A549 (cell line): ENCODE measurements at regions not wholly inside any gene's neighbourhood (a gene's known extent, or its start where the extent isn't known, plus 50 kb on each side); places are given as distances from the start of the nearest gene placed in this dataset.
A peak's percentile ranks its signal among the peaks of the same experiment; 100 is the strongest.
"Not testable (repeated sequence)": the region's sequence is repeated elsewhere in the genome, so short reads cannot be mapped to it uniquely, and the experiment has no call there.

Experiments used
- ATAC-seq, 2 experiments: fragments of 200-7000 bp in 1 of 2; fragments of >200 bp in 1 of 2; cut with Nextera tagmentation in 1 of 2; cut with Tn5 transposase in 1 of 2; 3 replicates each; pipeline versions ENCODE4 v1.8.0 to v1.9.1; 2018 to 2020; ENCODE audit warnings: mild to moderate bottlenecking in 1 of 2, moderate library complexity in 1 of 2
- CTCF ChIA-PET: fragments of 300-600 bp; sonication (Branson Sonifier 250); formaldehyde crosslinking; extraction: SDS; loops from one replicate; lab custom pipeline; 2021; ENCODE audit warnings: antibody characterized with exemption, inconsistent platforms; lab: Yijun Ruan, JAX
- POLR2A ChIA-PET: fragments of 350-600 bp; formaldehyde crosslinking; extraction: SDS; loops from one replicate; lab custom pipeline; 2021; ENCODE audit warnings: antibody characterized with exemption, inconsistent platforms; lab: Yijun Ruan, JAX
- DNase-seq, 2 experiments: peaks; one replicate each; pipeline versions ENCODE4 v3.0.0 to v3.0.0-alpha.2; 2011 to 2016; ENCODE audit warnings: low read depth in 1 of 2, low spot score in 1 of 2
- FAIRE-seq: peaks from 2 replicates; lab custom pipeline; 2011; peaks lifted over from hg19 to GRCh38; lab: Jason Lieb, UNC
- H3K27ac ChIP-seq, 2 experiments: fragments of >200 bp; sonication (Bioruptor Twin); formaldehyde crosslinking; 3 replicates each; pipeline ENCODE4 v1.5.1; 2016 to 2017
- H3K4me1 ChIP-seq: fragments of >200 bp; sonication (Bioruptor Twin); formaldehyde crosslinking; 3 replicates; pipeline ENCODE4 v1.6.1; 2016
- H3K4me2 ChIP-seq: fragments of >200 bp; sonication (Bioruptor Twin); formaldehyde crosslinking; 3 replicates; pipeline ENCODE4 v1.6.1; 2016
- H3K4me3 ChIP-seq: fragments of >200 bp; sonication (Bioruptor Twin); formaldehyde crosslinking; 3 replicates; pipeline ENCODE4 v1.5.1; 2016
- H3K9me3 ChIP-seq: fragments of >200 bp; sonication (Bioruptor Twin); formaldehyde crosslinking; 3 replicates; pipeline ENCODE4 v1.6.1; 2016
- ATOH8 ChIP-seq: fragments of 250-450 bp; sonication (Bioruptor Pico); IDR thresholded peaks from 2 replicates; pipeline ENCODE4 v1.5.0; 2020; ENCODE audit warnings: low read depth, mild to moderate bottlenecking, moderate library complexity
- BHLHE40 ChIP-seq: IDR thresholded peaks from 2 replicates; pipeline ENCODE4 v1.6.1; 2012; ENCODE audit warnings: low read depth, low read length, inconsistent platforms
- CHD2 ChIP-seq: fragments of 150-350 bp; IDR thresholded peaks from 2 replicates; pipeline ENCODE4 v1.6.1; 2014; ENCODE audit warnings: low read length; ENCODE audit not compliant: partially characterized antibody
- EHMT2 ChIP-seq: fragments of 200-600 bp; sonication (generic); IDR thresholded peaks from 2 replicates; pipeline ENCODE4 v1.6.1; 2016; ENCODE audit warnings: antibody characterized with exemption, low read depth, mild to moderate bottlenecking, moderate library complexity
- EP300 ChIP-seq, 2 experiments: fragments of >200 bp; sonication (Bioruptor Twin); formaldehyde crosslinking; IDR thresholded peaks; 2 replicates in 1 of 2; 3 replicates in 1 of 2; pipeline ENCODE4 v1.6.1; 2016 to 2017
- ESRRA ChIP-seq: fragments of 150-350 bp; IDR thresholded peaks from 2 replicates; pipeline ENCODE4 v1.6.1; 2014; ENCODE audit warnings: mild to moderate bottlenecking, low read length, borderline replicate concordance
- FOSB ChIP-seq: fragments of 250-450 bp; sonication (Bioruptor Pico); IDR thresholded peaks from 2 replicates; pipeline ENCODE4 v1.5.0; 2020; ENCODE audit warnings: mild to moderate bottlenecking, moderate library complexity
- HOXA7 ChIP-seq: fragments of 250-450 bp; sonication (Bioruptor Pico); IDR thresholded peaks from 2 replicates; pipeline ENCODE4 v1.5.0; 2020; ENCODE audit warnings: mild to moderate bottlenecking, moderate library complexity
- JUN ChIP-seq, 2 experiments: fragments of >200 bp; sonication (Bioruptor Twin); formaldehyde crosslinking; IDR thresholded peaks; 2 replicates in 1 of 2; 3 replicates in 1 of 2; pipeline ENCODE4 v1.6.1; 2016 to 2017
- MAX ChIP-seq: IDR thresholded peaks from 2 replicates; pipeline ENCODE4 v1.6.1; 2012
- MAZ ChIP-seq: fragments of 150-350 bp; IDR thresholded peaks from 2 replicates; pipeline ENCODE4 v1.6.1; 2014; ENCODE audit warnings: antibody characterized with exemption, low read depth, low read length, borderline replicate concordance
- MYC ChIP-seq: IDR thresholded peaks from 2 replicates; pipeline ENCODE4 v1.6.1; 2012; ENCODE audit warnings: mild to moderate bottlenecking, inconsistent platforms, low read length, improper control_type of control experiment, borderline replicate concordance
- RAD21 ChIP-seq, 2 experiments: fragments of >200 bp in 1 of 2; sonication (Bioruptor Twin) in 1 of 2; formaldehyde crosslinking in 1 of 2; IDR thresholded peaks in 1 of 2; conservative IDR thresholded peaks in 1 of 2; 2 replicates in 1 of 2; 3 replicates in 1 of 2; pipeline ENCODE4 v1.6.1; 2012 to 2018; ENCODE audit warnings: inconsistent platforms in 1 of 2
- RFX5 ChIP-seq: fragments of 450-650 bp; IDR thresholded peaks from 2 replicates; pipeline ENCODE4 v1.7.1; 2014; ENCODE audit warnings: antibody characterized with exemption, mild to moderate bottlenecking, moderate library complexity
- RNF2 ChIP-seq: fragments of 200-600 bp; sonication (generic); IDR thresholded peaks from 2 replicates; pipeline ENCODE4 v1.6.1; 2016; ENCODE audit warnings: low read depth, mild to moderate bottlenecking, antibody characterized with exemption, moderate library complexity, borderline replicate concordance
- SMC3 ChIP-seq: fragments of >200 bp; sonication (Bioruptor Twin); formaldehyde crosslinking; IDR thresholded peaks from 3 replicates; pipeline ENCODE4 v1.6.1; 2018; ENCODE audit warnings: inconsistent platforms
- SREBF2 ChIP-seq: fragments of 450-650 bp; IDR thresholded peaks from 2 replicates; pipeline ENCODE4 v1.6.1; 2014; ENCODE audit warnings: mild to moderate bottlenecking, moderate library complexity
- TFCP2L1 ChIP-seq: fragments of 250-450 bp; sonication (Bioruptor Pico); IDR thresholded peaks from 2 replicates; pipeline ENCODE4 v1.5.0; 2021; ENCODE audit warnings: mild to moderate bottlenecking
- TP53 ChIP-seq: fragments of 250-450 bp; sonication (Bioruptor Pico); IDR thresholded peaks from 2 replicates; pipeline ENCODE4 v1.5.0; 2021; ENCODE audit warnings: mild to moderate bottlenecking, moderate library complexity
- ZC3H11A ChIP-seq: fragments of 450-650 bp; IDR thresholded peaks from 2 replicates; pipeline ENCODE4 v1.6.1; 2014; ENCODE audit warnings: antibody characterized with exemption, mild to moderate bottlenecking
- ZFP36 ChIP-seq: fragments of 450-650 bp; IDR thresholded peaks from 2 replicates; pipeline ENCODE4 v1.6.1; 2014; ENCODE audit warnings: borderline replicate concordance; ENCODE audit not compliant: partially characterized antibody
- ZSCAN20 ChIP-seq: fragments of 250-450 bp; sonication (Bioruptor Pico); IDR thresholded peaks from 2 replicates; pipeline ENCODE4 v1.8.0; 2022; ENCODE audit warnings: mild to moderate bottlenecking, moderate library complexity
- WGBS: methylation state at CpG from one replicate; pipeline ENCODE4 v1.1.6; 2017; ENCODE audit errors: missing lambda C conversion rate; 5-methylcytosine and 5-hydroxymethylcytosine counted together
- TF ChIP-seq, protein P1 (sequence below): fragments of 150-350 bp; IDR thresholded peaks from 2 replicates; pipeline ENCODE4 v1.6.1; 2014; ENCODE audit warnings: low read depth, mild to moderate bottlenecking, low read length
- TF ChIP-seq, protein P2 (sequence below): fragments of >200 bp; sonication (Bioruptor Twin); formaldehyde crosslinking; IDR thresholded peaks from 3 replicates; pipeline ENCODE4 v1.5.1; 2016
- TF ChIP-seq, protein P3 (sequence below): IDR thresholded peaks from 2 replicates; pipeline ENCODE4 v1.6.1; 2012; ENCODE audit warnings: low read depth, borderline replicate concordance
- TF ChIP-seq, protein P4 (sequence below): fragments of >200 bp; sonication (Bioruptor Twin); formaldehyde crosslinking; IDR thresholded peaks from 3 replicates; pipeline ENCODE4 v1.6.1; 2016

DNA sequence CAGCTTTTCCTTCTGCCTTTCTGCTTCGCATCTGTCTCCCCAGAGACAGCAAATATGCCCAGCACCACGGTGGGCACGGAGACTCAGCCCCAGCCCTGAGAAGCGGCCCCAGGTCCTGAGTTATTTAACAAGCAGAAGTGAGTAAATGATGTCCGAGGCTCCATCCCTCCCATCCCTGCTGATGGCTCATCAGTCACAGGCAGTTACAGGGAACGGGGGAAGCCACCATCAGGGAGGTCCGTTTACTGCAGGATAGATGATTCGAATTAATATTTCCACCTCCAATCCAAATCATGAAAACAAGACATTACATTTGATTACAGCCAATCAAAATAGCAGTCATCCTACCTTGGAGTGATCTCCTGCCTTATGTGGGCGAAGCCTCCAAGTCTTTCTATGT is 358.7 kb downstream of the ADGRD1 start:
- H3K9me3 ChIP-seq, POLR2A ChIA-PET, H3K4me2 ChIP-seq, H3K4me1 ChIP-seq, CTCF ChIA-PET, H3K4me3 ChIP-seq, FAIRE-seq, DNase-seq, H3K27ac ChIP-seq: not testable (repeated sequence)
- peak; percentile 7 to 47; a peak in 2 of 6 replicates for ATAC-seq
- 31% methylated on average over 5 of the region's 9 CpGs for WGBS

DNA sequence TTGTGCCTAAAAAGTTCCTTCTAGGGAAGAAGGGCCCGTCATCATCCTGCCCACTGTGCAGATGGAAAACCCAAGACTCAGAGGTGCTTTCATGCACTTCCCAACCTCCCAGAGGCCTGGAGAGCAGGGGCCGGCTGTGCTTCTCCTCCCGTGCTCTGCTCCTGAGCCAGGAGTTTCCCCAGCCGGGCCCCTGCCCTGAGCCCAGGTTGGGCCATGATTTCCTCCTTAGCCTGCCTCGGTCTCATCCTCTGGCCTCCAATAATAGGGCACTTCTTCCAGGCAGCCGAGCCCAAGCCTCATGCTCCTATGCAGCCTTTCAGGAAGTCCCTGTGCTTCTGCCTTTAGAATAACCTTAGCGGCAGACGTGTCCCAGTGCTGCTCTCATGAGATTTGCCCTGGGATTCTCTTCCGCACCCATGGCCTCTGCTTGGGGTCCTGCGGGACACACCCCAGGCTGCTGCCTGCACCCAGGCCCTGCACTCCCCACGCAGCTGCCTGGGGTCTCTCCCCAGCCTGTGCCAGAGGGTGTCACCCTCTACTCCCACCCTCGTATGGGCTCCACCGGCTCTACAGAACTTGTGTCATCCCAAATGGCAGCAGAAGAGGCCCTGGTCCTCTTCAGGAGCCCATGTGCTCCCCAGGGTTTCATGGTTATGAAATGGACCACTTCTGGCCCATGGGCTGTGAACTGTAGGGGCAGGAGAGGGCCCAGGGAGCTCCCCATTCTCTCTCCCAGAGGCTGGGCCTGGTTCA is 359.3 kb downstream of the ADGRD1 start:
- POLR2A ChIA-PET, result no interaction called here
- no peak for DNase-seq
- WGBS, result 69% methylated on average over 11 of the region's 13 CpGs
- TF ChIP-seq, protein P1, sequence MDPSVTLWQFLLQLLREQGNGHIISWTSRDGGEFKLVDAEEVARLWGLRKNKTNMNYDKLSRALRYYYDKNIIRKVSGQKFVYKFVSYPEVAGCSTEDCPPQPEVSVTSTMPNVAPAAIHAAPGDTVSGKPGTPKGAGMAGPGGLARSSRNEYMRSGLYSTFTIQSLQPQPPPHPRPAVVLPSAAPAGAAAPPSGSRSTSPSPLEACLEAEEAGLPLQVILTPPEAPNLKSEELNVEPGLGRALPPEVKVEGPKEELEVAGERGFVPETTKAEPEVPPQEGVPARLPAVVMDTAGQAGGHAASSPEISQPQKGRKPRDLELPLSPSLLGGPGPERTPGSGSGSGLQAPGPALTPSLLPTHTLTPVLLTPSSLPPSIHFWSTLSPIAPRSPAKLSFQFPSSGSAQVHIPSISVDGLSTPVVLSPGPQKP, result no peak
- TF ChIP-seq ZSCAN20 (CRISPR knock-in tag) (no peak), TFCP2L1 (CRISPR knock-in tag) (no peak), TP53 (CRISPR knock-in tag) (no peak), RNF2 (no peak), HOXA7 (no peak), JUN (IDR thresholded peaks at IDR 0.05) (no peak), MAZ (no peak), MAX (no peak), ESRRA (no peak), ZFP36 (no peak), ATOH8 (CRISPR knock-in tag) (no peak), BHLHE40 (no peak), MYC (no peak)
- TF ChIP-seq, protein P2, sequence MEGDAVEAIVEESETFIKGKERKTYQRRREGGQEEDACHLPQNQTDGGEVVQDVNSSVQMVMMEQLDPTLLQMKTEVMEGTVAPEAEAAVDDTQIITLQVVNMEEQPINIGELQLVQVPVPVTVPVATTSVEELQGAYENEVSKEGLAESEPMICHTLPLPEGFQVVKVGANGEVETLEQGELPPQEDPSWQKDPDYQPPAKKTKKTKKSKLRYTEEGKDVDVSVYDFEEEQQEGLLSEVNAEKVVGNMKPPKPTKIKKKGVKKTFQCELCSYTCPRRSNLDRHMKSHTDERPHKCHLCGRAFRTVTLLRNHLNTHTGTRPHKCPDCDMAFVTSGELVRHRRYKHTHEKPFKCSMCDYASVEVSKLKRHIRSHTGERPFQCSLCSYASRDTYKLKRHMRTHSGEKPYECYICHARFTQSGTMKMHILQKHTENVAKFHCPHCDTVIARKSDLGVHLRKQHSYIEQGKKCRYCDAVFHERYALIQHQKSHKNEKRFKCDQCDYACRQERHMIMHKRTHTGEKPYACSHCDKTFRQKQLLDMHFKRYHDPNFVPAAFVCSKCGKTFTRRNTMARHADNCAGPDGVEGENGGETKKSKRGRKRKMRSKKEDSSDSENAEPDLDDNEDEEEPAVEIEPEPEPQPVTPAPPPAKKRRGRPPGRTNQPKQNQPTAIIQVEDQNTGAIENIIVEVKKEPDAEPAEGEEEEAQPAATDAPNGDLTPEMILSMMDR, result no peak
- TF ChIP-seq, all 56 proteins: peak for 0
- FAIRE-seq (no peak), ATAC-seq (0 out of 6 replicates have a peak, but pooled peaks of 1 of the 2 experiments have one; percentile 7)
- Histone ChIP-seq H3K4me2 (no peak overlapping the region), H3K4me3 (no peak overlapping the region), H3K27ac (no peak overlapping the region), H3K4me1 (no peaks in the 10 kb centered on the region), H3K9me3 (no peaks in the 10 kb centered on the region)
- CTCF ChIA-PET, result no interaction called here

DNA sequence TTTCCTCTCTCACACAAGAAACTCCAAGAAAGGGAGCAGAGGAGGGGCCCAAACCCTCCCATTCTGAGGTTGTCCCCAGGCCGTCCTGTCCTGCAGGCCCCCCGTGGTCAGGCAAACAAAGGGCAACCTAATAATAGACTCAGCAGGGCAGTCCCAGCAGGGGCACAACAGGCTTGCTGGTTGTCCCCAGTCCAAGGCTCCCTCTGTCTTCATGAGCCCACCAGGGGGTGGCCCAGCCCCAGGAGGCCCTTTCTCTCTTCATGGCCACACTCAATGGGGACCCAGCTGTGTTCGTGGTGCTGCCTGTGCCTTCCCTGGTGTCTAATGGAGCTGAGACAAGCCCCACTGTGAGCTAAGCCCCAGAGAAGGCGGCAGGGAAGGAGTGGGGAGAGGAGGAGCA is 359.9 kb downstream of the ADGRD1 start:
- no peaks in the 10 kb centered on the region for H3K4me1 ChIP-seq
- no peaks in the 10 kb centered on the region for H3K9me3 ChIP-seq
- 21% methylated on average over 4 of the region's 4 CpGs for WGBS
- CTCF ChIA-PET, result no interaction called here
- no peak for ATAC-seq
- no peak for FAIRE-seq
- no peak overlapping the region for H3K4me2 ChIP-seq
- no peak for DNase-seq
- POLR2A ChIA-PET, result no interaction called here
- H3K4me3 ChIP-seq, result no peak overlapping the region
- no peak overlapping the region for H3K27ac ChIP-seq
- no peak for TF ChIP-seq MYC
- no peak for TF ChIP-seq SREBF2
- TF ChIP-seq HOXA7, result no peak
- TF ChIP-seq EHMT2, result no peak
- TF ChIP-seq TFCP2L1 (CRISPR knock-in tag), result no peak
- TF ChIP-seq SMC3, result no peak
- TF ChIP-seq, protein P3, sequence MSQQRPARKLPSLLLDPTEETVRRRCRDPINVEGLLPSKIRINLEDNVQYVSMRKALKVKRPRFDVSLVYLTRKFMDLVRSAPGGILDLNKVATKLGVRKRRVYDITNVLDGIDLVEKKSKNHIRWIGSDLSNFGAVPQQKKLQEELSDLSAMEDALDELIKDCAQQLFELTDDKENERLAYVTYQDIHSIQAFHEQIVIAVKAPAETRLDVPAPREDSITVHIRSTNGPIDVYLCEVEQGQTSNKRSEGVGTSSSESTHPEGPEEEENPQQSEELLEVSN, result no peak
- TF ChIP-seq MAX, result no peak
- TF ChIP-seq, protein P4, sequence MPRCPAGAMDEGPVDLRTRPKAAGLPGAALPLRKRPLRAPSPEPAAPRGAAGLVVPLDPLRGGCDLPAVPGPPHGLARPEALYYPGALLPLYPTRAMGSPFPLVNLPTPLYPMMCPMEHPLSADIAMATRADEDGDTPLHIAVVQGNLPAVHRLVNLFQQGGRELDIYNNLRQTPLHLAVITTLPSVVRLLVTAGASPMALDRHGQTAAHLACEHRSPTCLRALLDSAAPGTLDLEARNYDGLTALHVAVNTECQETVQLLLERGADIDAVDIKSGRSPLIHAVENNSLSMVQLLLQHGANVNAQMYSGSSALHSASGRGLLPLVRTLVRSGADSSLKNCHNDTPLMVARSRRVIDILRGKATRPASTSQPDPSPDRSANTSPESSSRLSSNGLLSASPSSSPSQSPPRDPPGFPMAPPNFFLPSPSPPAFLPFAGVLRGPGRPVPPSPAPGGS, result no peak
- TF ChIP-seq CHD2, result no peak
- TF ChIP-seq RFX5, result no peak
- TF ChIP-seq FOSB (CRISPR knock-in tag), result no peak
- TF ChIP-seq RAD21 (conservative IDR thresholded peaks at IDR 0.05 in 1 of 2, IDR thresholded peaks at IDR 0.05 in 1 of 2), result no peak
- no peak for TF ChIP-seq ZC3H11A
- TF ChIP-seq ATOH8 (CRISPR knock-in tag), result no peak
- no peak for TF ChIP-seq EP300 (IDR thresholded peaks at IDR 0.05)
